Body of pancreas (tissue), 4 donors: ENCODE measurements at regions not wholly inside any gene's neighbourhood (a gene's known extent, or its start where the extent isn't known, plus 50 kb on each side); places are given as distances from the start of the nearest gene placed in this dataset.

Experiments used
- ATAC-seq: fragments of 150-250 bp; one replicate; pipeline ENCODE4 v1.9.1; 2016
- DNase-seq, 4 donors: peaks; one replicate each; pipeline ENCODE4 v3.0.0-alpha.2; 2019
- H3K27ac ChIP-seq, 4 donors: fragments of 200-600 bp; sonication (generic); 1 replicate in 3 of 4; 2 replicates in 1 of 4; pipeline versions ENCODE4 v1.5.1 to v1.6.1; 2016 to 2019; ENCODE audit warnings: mild to moderate bottlenecking in 1 of 4, mixed read lengths in 1 of 4, moderate library complexity in 1 of 4
- H3K27me3 ChIP-seq, 2 donors: fragments of 200-600 bp; sonication (generic); one replicate each; pipeline ENCODE4 v1.6.0; 2016; ENCODE audit warnings: mild to moderate bottlenecking in 1 of 2
- H3K36me3 ChIP-seq, 2 donors: fragments of 200-600 bp; sonication (generic); replicated peaks in 1 of 2; 2 replicates each; pipeline ENCODE4 v1.5.1; 2016; ENCODE audit warnings: low read depth in 2 of 2; ENCODE audit not compliant: insufficient read depth in 1 of 2
- H3K4me1 ChIP-seq: fragments of 200-600 bp; sonication (generic); one replicate; pipeline ENCODE4 v1.6.0; 2016
- H3K4me3 ChIP-seq, 2 donors: fragments of 200-600 bp; sonication (generic); 1 replicate in 1 of 2; 2 replicates in 1 of 2; pipeline ENCODE4 v1.5.1; 2016 to 2019
- H3K9me3 ChIP-seq, 3 donors: fragments of 200-600 bp; sonication (generic); 1 replicate in 2 of 3; 2 replicates in 1 of 3; pipeline ENCODE4 v1.5.1; 2016
- CTCF ChIP-seq, 7 experiments: fragments of 450-650 bp in 4 of 7; fragments of 200-600 bp in 3 of 7; sonication (generic) in 3 of 7; IDR thresholded peaks; one replicate each; pipeline ENCODE4 v1.5.1; 2016 to 2019; ENCODE audit warnings: antibody characterized with exemption in 7 of 7
- POLR2A ChIP-seq, 3 donors: fragments of 450-650 bp; IDR thresholded peaks; one replicate each; pipeline ENCODE4 v1.6.1; 2016; ENCODE audit warnings: antibody characterized with exemption in 3 of 3, mild to moderate bottlenecking in 2 of 3
- WGBS, 2 donors: methylation state at CpG; one replicate each; pipeline ENCODE4 v1.1.5; 2017; 5-methylcytosine and 5-hydroxymethylcytosine counted together
- intact Hi-C: fragments of 100-400 bp; cut with DNase I; formaldehyde crosslinking; loops from one replicate; pipeline ENCODE4 v1.15.1; 2023

- H3K27ac ChIP-seq: no peak overlapping the region
- intact Hi-C loops: no loop called here
- no peaks in the 10 kb centered on the region for H3K9me3 ChIP-seq
- H3K27me3 ChIP-seq: no peaks in the 10 kb centered on the region
- no peak for DNase-seq
- no peaks in the 10 kb centered on the region for H3K36me3 ChIP-seq
- no peak for ATAC-seq
- no peak overlapping the region for H3K4me3 ChIP-seq
- H3K4me1 ChIP-seq: no peaks in the 10 kb centered on the region
- 29 to 38% methylated on average over 1 of the region's 1 CpG for WGBS, 2 donors
- TF ChIP-seq CTCF (IDR thresholded peaks at IDR 0.05) (no peak), POLR2A (IDR thresholded peaks at IDR 0.05) (no peak)
Measured at GRCh38 chr4:94000559-94000958, 172.0 kb downstream of the ATOH1 start.

GRCh38 chr4:94006932-94007331 lies 178.4 kb downstream of the ATOH1 start:
- 67 to 76% methylated on average over 1 of the region's 1 CpG for WGBS, 2 donors
- no peaks in the 10 kb centered on the region for H3K4me1 ChIP-seq
- no peak overlapping the region for H3K4me3 ChIP-seq
- intact Hi-C loops: no loop called here
- TF ChIP-seq CTCF (IDR thresholded peaks at IDR 0.05) (no peak), POLR2A (IDR thresholded peaks at IDR 0.05) (no peak)
- no peaks in the 10 kb centered on the region for H3K9me3 ChIP-seq
- H3K36me3 ChIP-seq: no peaks in the 10 kb centered on the region
- DNase-seq (no peak), ATAC-seq (no peak)
- H3K27ac ChIP-seq: no peak overlapping the region
- no peaks in the 10 kb centered on the region for H3K27me3 ChIP-seq

- no peak for ATAC-seq
- H3K27ac ChIP-seq: no peak overlapping the region
- no peaks in the 10 kb centered on the region for H3K27me3 ChIP-seq
- no peak for TF ChIP-seq POLR2A (IDR thresholded peaks at IDR 0.05)
- no peak for TF ChIP-seq CTCF (IDR thresholded peaks at IDR 0.05)
- DNase-seq: no peak
- no peaks in the 10 kb centered on the region for H3K36me3 ChIP-seq
- no peaks in the 10 kb centered on the region for H3K4me1 ChIP-seq
- H3K9me3 ChIP-seq: no peaks in the 10 kb centered on the region
- 10 to 19% methylated on average over 2 of the region's 2 CpGs for WGBS, 2 donors
- intact Hi-C loops: no loop called here
- H3K4me3 ChIP-seq: no peak overlapping the region
Measured at GRCh38 chr4:94011190-94011589, 182.6 kb downstream of the ATOH1 start.

- no peak for ATAC-seq
- H3K4me1 ChIP-seq: no peaks in the 10 kb centered on the region
- no peaks in the 10 kb centered on the region for H3K27me3 ChIP-seq
- H3K9me3 ChIP-seq: no peaks in the 10 kb centered on the region
- intact Hi-C loops: no loop called here
- H3K4me3 ChIP-seq: no peak overlapping the region
- no peak overlapping the region for H3K27ac ChIP-seq
- WGBS, 2 donors: 46 to 49% methylated on average over 3 of the region's 3 CpGs
- no peaks in the 10 kb centered on the region for H3K36me3 ChIP-seq
- DNase-seq: no peak
- TF ChIP-seq CTCF (IDR thresholded peaks at IDR 0.05) (no peak), POLR2A (IDR thresholded peaks at IDR 0.05) (no peak)
Measured at GRCh38 chr4:94014484-94015136, 186.1 kb downstream of the ATOH1 start.

GRCh38 chr4:94015956-94016355 lies 187.4 kb downstream of the ATOH1 start:
- no peaks in the 10 kb centered on the region for H3K27me3 ChIP-seq
- no peak overlapping the region for H3K4me3 ChIP-seq
- no peaks in the 10 kb centered on the region for H3K9me3 ChIP-seq
- H3K27ac ChIP-seq: no peak overlapping the region
- DNase-seq: no peak
- no peak for ATAC-seq
- TF ChIP-seq CTCF (IDR thresholded peaks at IDR 0.05): no peak
- TF ChIP-seq POLR2A (IDR thresholded peaks at IDR 0.05): no peak
- no peaks in the 10 kb centered on the region for H3K36me3 ChIP-seq
- no peaks in the 10 kb centered on the region for H3K4me1 ChIP-seq
- 79 to 94% methylated on average over 1 of the region's 1 CpG for WGBS, 2 donors
- intact Hi-C loops: no loop called here
